ENCODE measurements at regions not wholly inside any gene's neighbourhood (a gene's known extent, or its start where the extent isn't known, plus 50 kb on each side); places are given as distances from the start of the nearest gene placed in this dataset.

GRCh38 chr13:85690368-85690767 lies 108.9 kb downstream of the SLITRK6 start:
- Mint-ChIP-seq H3K4me3 (ENCODE audit: unreplicated experiment) (no peak overlapping the region), H3K9me3 (ENCODE audit: unreplicated experiment) (no peaks in the 10 kb centered on the region), H3K36me3 (ENCODE audit: low read depth, unreplicated experiment) (no peaks in the 10 kb centered on the region), H3K4me1 (ENCODE audit: low read depth, unreplicated experiment) (no peaks in the 10 kb centered on the region), H3K27ac (ENCODE audit: unreplicated experiment) (no peak overlapping the region), H3K27me3 (ENCODE audit: low read depth, unreplicated experiment) (no peaks in the 10 kb centered on the region)
- Histone ChIP-seq H3K4me1 (ENCODE audit: insufficient read depth, low read length) (no peaks in the 10 kb centered on the region), H3K9ac (ENCODE audit: low read length) (no peak overlapping the region), H3K27ac (ENCODE audit: low read depth, low read length) (no peak overlapping the region), H3K36me3 (ENCODE audit: insufficient read depth, low read length) (no peaks in the 10 kb centered on the region), H3K4me2 (ENCODE audit: low read length) (no peak overlapping the region), H2AFZ (ENCODE audit: low read depth, low read length) (no peak overlapping the region), H3K9me3 (ENCODE audit: insufficient read depth, low read depth, low read length) (no peaks in the 10 kb centered on the region), H3K27me3 (ENCODE audit: insufficient read depth, low read length) (no peaks in the 10 kb centered on the region), H3K79me2 (ENCODE audit: insufficient read depth, low read length) (no peaks in the 10 kb centered on the region), H4K20me1 (ENCODE audit: insufficient read depth, low read length) (no peaks in the 10 kb centered on the region), H3K4me3 (ENCODE audit: insufficient read depth, low read depth, low read length) (no peak overlapping the region)
- no peak for FAIRE-seq
- no peak for DNase-seq (ENCODE audit: low read depth)
- TF ChIP-seq EZH2 (IDR thresholded peaks at IDR 0.05; ENCODE audit: insufficient read depth, low read length) (no peak), CTCF (IDR thresholded peaks at IDR 0.05; ENCODE audit: insufficient read depth, low read depth, low read length) (no peak)

GRCh38 chr13:85685436-85685835 lies 113.8 kb downstream of the SLITRK6 start:
- Histone ChIP-seq H4K20me1 (ENCODE audit: insufficient read depth, low read length) (no peaks in the 10 kb centered on the region), H3K27me3 (ENCODE audit: insufficient read depth, low read length) (no peaks in the 10 kb centered on the region), H3K4me1 (ENCODE audit: insufficient read depth, low read length) (no peaks in the 10 kb centered on the region), H3K36me3 (ENCODE audit: insufficient read depth, low read length) (no peaks in the 10 kb centered on the region), H3K4me2 (ENCODE audit: low read length) (no peak overlapping the region), H3K79me2 (ENCODE audit: insufficient read depth, low read length) (no peaks in the 10 kb centered on the region), H3K27ac (ENCODE audit: low read depth, low read length) (no peak overlapping the region), H2AFZ (ENCODE audit: low read depth, low read length) (no peak overlapping the region), H3K9ac (ENCODE audit: low read length) (no peak overlapping the region), H3K9me3 (ENCODE audit: insufficient read depth, low read depth, low read length) (no peaks in the 10 kb centered on the region), H3K4me3 (ENCODE audit: insufficient read depth, low read depth, low read length) (no peak overlapping the region)
- Mint-ChIP-seq H3K9me3 (ENCODE audit: unreplicated experiment) (no peaks in the 10 kb centered on the region), H3K4me3 (ENCODE audit: unreplicated experiment) (no peak overlapping the region), H3K27me3 (ENCODE audit: low read depth, unreplicated experiment) (no peaks in the 10 kb centered on the region), H3K36me3 (ENCODE audit: low read depth, unreplicated experiment) (no peaks in the 10 kb centered on the region), H3K27ac (ENCODE audit: unreplicated experiment) (no peak overlapping the region), H3K4me1 (ENCODE audit: low read depth, unreplicated experiment) (no peaks in the 10 kb centered on the region)
- FAIRE-seq, result no peak
- TF ChIP-seq EZH2 (IDR thresholded peaks at IDR 0.05; ENCODE audit: insufficient read depth, low read length) (no peak), CTCF (IDR thresholded peaks at IDR 0.05; ENCODE audit: insufficient read depth, low read depth, low read length) (no peak)
- DNase-seq (ENCODE audit: low read depth), result no peak

GRCh38 chr13:85675151-85675907 lies 123.9 kb downstream of the SLITRK6 start:
- no peak for DNase-seq (ENCODE audit: low read depth)
- Mint-ChIP-seq H3K27me3 (ENCODE audit: low read depth, unreplicated experiment) (no peaks in the 10 kb centered on the region), H3K27ac (ENCODE audit: unreplicated experiment) (no peak overlapping the region), H3K36me3 (ENCODE audit: low read depth, unreplicated experiment) (no peaks in the 10 kb centered on the region), H3K9me3 (ENCODE audit: unreplicated experiment) (no peaks in the 10 kb centered on the region), H3K4me1 (ENCODE audit: low read depth, unreplicated experiment) (no peaks in the 10 kb centered on the region), H3K4me3 (ENCODE audit: unreplicated experiment) (no peak overlapping the region)
- Histone ChIP-seq H3K9ac (ENCODE audit: low read length) (no peak overlapping the region), H3K4me2 (ENCODE audit: low read length) (no peak overlapping the region), H3K4me3 (ENCODE audit: insufficient read depth, low read depth, low read length) (no peak overlapping the region), H3K27me3 (ENCODE audit: insufficient read depth, low read length) (no peaks in the 10 kb centered on the region), H4K20me1 (ENCODE audit: insufficient read depth, low read length) (no peaks in the 10 kb centered on the region), H2AFZ (ENCODE audit: low read depth, low read length) (no peak overlapping the region), H3K4me1 (ENCODE audit: insufficient read depth, low read length) (no peaks in the 10 kb centered on the region), H3K9me3 (ENCODE audit: insufficient read depth, low read depth, low read length) (no peaks in the 10 kb centered on the region), H3K27ac (ENCODE audit: low read depth, low read length) (no peak overlapping the region), H3K36me3 (ENCODE audit: insufficient read depth, low read length) (no peaks in the 10 kb centered on the region), H3K79me2 (ENCODE audit: insufficient read depth, low read length) (no peaks in the 10 kb centered on the region)
- TF ChIP-seq CTCF (IDR thresholded peaks at IDR 0.05; ENCODE audit: insufficient read depth, low read depth, low read length), result no peak
- TF ChIP-seq EZH2 (IDR thresholded peaks at IDR 0.05; ENCODE audit: insufficient read depth, low read length), result no peak
- FAIRE-seq, result no peak

Measured in astrocyte (in vitro differentiated cells and primary cell).